ENCODE measurements at regions not wholly inside any gene's neighbourhood (a gene's known extent, or its start where the extent isn't known, plus 50 kb on each side); places are given as distances from the start of the nearest gene placed in this dataset.

DNA sequence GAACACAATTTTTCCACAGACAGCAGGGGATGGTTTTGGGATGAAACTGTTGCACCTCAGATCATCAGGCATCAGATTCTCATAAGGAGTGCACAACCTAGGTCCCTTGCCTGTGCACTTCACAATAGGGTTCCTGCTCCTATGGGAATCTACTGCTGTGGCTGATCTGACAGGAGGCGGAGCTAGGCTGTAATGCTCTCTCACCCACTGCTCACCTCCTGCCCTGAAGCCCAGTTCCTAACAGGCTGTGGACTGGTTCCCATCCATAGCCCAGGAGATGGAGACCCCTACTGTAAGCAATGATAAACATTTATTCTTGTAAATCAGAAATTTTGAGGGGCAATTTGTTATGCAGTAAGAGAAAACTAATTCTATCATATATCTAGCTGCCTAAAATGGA lies 1234.7 kb downstream of the SLITRK1 start:
- no peak for DNase-seq (ENCODE audit: low read depth)
- TF ChIP-seq, protein P1, sequence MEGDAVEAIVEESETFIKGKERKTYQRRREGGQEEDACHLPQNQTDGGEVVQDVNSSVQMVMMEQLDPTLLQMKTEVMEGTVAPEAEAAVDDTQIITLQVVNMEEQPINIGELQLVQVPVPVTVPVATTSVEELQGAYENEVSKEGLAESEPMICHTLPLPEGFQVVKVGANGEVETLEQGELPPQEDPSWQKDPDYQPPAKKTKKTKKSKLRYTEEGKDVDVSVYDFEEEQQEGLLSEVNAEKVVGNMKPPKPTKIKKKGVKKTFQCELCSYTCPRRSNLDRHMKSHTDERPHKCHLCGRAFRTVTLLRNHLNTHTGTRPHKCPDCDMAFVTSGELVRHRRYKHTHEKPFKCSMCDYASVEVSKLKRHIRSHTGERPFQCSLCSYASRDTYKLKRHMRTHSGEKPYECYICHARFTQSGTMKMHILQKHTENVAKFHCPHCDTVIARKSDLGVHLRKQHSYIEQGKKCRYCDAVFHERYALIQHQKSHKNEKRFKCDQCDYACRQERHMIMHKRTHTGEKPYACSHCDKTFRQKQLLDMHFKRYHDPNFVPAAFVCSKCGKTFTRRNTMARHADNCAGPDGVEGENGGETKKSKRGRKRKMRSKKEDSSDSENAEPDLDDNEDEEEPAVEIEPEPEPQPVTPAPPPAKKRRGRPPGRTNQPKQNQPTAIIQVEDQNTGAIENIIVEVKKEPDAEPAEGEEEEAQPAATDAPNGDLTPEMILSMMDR (conservative IDR thresholded peaks at IDR 0.05; ENCODE audit: low read depth, low read length), result no peak
- no peak overlapping the region for H3K4me3 ChIP-seq (ENCODE audit: low read length)

DNA sequence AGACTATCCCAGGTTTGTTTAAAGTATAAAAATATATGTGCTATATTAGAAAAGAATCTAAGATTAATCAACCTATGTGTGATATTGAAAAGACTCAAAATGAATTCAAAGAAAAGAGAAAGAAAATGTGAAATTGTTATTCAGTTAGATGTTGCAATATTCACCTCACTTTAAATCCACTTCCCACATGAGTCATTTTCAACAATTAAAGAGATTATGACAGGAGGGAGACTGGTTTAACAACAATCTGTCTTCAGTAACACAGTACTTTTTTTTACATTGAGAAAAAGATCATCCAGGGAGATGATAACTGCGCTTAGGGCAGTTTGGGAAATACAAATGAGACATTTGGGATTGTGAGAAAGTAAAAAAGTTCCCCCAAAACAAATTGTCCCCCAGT lies 1246.2 kb downstream of the SLITRK1 start:
- TF ChIP-seq, protein P1 (conservative IDR thresholded peaks at IDR 0.05; ENCODE audit: low read depth, low read length), result no peak
- H3K4me3 ChIP-seq (ENCODE audit: low read length), result no peak overlapping the region
- peak; percentile 51 for DNase-seq (ENCODE audit: low read depth)

DNA sequence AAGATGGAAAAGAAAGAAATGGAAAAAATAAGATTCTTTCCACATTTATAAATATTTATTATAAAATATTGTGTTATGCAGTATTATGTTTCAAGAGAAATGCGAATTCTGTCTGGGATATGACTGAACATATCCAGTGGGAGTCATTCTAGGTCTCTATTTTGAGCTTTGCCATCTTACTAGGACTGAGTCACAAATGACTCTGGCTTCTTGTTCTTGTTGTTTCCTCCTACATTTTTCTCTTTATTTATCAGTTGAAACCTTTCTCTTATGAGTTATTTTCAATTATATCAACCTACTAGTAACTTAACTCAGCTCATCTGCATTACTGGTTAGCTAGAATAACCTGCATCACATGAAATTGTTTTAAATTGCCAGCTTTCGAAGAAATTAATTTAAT lies 1247.3 kb downstream of the SLITRK1 start:
- TF ChIP-seq, protein P1 (conservative IDR thresholded peaks at IDR 0.05; ENCODE audit: low read depth, low read length), result no peak
- no peak overlapping the region for H3K4me3 ChIP-seq (ENCODE audit: low read length)
- DNase-seq (ENCODE audit: low read depth), result no peak

DNA sequence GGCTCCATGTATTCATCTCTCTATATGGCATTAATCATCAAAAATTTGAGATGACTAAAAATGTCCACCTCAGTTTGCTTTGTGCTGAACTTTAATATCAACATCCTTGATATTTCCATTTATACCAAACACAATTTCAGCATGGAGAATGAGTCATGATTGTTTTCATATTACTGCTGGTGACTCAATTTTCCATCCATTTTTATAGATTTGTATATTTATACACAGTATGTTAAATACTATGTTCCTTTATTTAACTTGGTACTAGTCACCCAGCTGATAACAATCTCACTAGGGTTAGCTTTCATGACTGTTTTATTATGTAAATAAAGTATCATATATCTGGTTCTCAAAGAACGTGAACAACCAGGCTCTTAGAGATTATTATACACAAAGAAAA lies 1255.1 kb downstream of the SLITRK1 start:
- no peak for DNase-seq (ENCODE audit: low read depth)

DNA sequence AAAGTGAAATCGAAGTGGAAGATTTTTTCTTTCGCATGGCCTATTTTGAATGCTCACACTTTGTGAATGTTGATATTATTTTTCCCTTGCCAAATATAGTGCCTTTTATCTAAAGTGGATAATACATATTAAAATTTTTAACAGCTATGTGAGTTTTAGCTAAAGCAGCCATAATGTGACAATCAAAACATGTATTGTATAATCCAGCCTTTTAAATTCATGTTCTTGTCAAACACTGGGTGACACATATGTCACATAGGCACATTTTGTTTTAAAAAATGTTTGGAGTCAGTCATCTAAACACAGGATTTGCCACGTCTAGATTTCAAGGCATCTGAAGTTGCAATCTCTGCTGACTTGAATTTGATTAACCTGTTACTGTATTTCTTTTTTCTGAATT lies 1256.6 kb downstream of the SLITRK1 start:
- TF ChIP-seq, protein P1 (conservative IDR thresholded peaks at IDR 0.05; ENCODE audit: low read depth, low read length), result no peak
- no peak for DNase-seq (ENCODE audit: low read depth)
- no peak overlapping the region for H3K4me3 ChIP-seq (ENCODE audit: low read length)

More for the DNA sequence above, 1255.1 kb downstream of the SLITRK1 start:
- TF ChIP-seq, protein P1 (conservative IDR thresholded peaks at IDR 0.05; ENCODE audit: low read depth, low read length), result no peak
- no peak overlapping the region for H3K4me3 ChIP-seq (ENCODE audit: low read length)

DNA sequence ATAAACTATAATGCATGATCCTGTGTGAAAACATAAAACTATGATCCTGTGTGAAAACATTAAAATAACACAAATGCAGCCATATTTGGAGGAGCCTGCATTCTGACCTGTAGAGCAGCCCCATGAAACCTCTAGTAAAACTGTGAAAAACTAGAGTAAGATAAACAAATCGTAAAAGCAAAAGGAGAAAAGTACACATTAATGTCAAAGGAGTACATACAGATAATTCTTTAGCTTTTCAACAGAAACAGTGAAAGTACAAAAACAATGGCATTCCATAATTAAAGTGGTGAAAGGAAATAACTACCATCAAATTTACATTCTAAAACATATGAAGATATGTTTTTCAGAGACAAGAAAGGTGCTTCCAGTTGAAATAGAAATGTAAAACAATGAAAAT lies 1267.2 kb downstream of the SLITRK1 start:
- no peak for DNase-seq (ENCODE audit: low read depth)
- H3K4me3 ChIP-seq (ENCODE audit: low read length), result no peak overlapping the region
- TF ChIP-seq, protein P1 (conservative IDR thresholded peaks at IDR 0.05; ENCODE audit: low read depth, low read length), result no peak

DNA sequence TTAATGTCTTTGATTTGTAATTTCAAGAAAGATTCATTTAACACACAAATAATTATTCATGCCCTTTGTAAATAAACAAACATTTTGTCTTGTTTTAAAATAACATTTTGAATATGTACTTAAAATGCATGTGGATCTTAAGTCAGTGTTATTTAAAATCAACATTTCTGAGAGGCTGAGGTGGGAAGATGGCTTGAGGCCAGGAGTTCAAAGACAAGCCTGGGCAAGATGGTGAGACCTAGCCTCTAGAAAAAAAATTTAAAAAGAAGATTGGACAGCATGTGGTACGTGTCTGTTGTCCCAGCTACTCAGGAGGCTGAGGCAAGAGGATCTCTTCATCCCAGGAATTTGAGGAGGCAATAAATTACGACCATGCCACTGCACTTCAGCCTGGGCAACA lies 1268.2 kb downstream of the SLITRK1 start:
- no peak for DNase-seq (ENCODE audit: low read depth)
- TF ChIP-seq, protein P1 (conservative IDR thresholded peaks at IDR 0.05; ENCODE audit: low read depth, low read length), result no peak
- H3K4me3 ChIP-seq (ENCODE audit: low read length), result no peak overlapping the region
